GM10266 (cell line): ENCODE measurements at regions not wholly inside any gene's neighbourhood (a gene's known extent, or its start where the extent isn't known, plus 50 kb on each side); places are given as distances from the start of the nearest gene placed in this dataset.

Source experiments
- DNase-seq: peaks from one replicate; pipeline ENCODE4 v3.0.0; 2012; ENCODE audit errors: extremely low spot score
- CTCF ChIP-seq: IDR thresholded peaks from 2 replicates; pipeline ENCODE4 v1.5.1; 2012; ENCODE audit warnings: mild to moderate bottlenecking, low read depth; ENCODE audit not compliant: control insufficient read depth, insufficient read depth; ENCODE audit errors: missing control alignments

GRCh38 chr3:3745693-3746092, 53.5 kb upstream of the LRRN1 start:
- DNase-seq: no peak
- no peak for TF ChIP-seq CTCF

DNA sequence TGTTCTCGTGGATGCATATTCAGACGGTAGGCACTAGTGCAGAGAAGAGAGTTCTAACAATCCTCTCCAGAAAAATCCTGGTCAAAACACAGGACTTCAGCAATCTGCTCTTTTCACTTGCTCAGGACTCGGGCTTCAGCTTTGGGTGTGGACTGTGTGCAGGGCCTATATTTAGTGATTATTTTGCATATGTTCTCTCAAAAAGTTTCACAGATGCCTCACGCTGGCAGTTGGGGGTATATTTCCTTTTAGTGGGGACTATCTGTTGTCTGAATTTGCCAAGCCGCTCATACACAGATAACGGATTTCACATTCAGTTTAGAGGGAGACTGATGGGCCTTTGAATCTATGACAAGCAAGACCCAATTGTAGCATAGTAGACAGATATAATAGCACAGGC, 54.4 kb upstream of the LRRN1 start:
- TF ChIP-seq CTCF: no peak
- no peak for DNase-seq

GRCh38 chr3:3743754-3744153, 55.5 kb upstream of the LRRN1 start:
- no peak for TF ChIP-seq CTCF
- DNase-seq: no peak

DNA sequence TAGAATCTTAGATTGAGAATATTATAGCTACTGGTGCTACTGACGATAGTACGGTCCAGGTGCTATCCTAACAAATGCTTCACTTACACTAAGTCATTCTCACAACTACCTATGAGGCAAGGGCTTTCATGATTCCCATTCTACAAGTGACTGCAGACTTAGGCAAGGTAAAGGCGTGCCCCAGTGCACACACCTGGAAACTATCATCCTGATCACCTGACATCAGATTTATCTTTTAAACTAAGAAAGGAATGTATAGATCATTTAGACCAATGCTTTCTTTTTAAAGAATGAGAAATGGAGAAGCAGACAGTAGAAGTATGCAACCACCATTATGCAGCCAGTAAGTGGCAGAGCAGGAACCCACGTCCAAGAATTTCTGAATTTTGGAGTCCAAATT, 59.2 kb upstream of the LRRN1 start:
- DNase-seq: no peak
- no peak for TF ChIP-seq CTCF

DNA sequence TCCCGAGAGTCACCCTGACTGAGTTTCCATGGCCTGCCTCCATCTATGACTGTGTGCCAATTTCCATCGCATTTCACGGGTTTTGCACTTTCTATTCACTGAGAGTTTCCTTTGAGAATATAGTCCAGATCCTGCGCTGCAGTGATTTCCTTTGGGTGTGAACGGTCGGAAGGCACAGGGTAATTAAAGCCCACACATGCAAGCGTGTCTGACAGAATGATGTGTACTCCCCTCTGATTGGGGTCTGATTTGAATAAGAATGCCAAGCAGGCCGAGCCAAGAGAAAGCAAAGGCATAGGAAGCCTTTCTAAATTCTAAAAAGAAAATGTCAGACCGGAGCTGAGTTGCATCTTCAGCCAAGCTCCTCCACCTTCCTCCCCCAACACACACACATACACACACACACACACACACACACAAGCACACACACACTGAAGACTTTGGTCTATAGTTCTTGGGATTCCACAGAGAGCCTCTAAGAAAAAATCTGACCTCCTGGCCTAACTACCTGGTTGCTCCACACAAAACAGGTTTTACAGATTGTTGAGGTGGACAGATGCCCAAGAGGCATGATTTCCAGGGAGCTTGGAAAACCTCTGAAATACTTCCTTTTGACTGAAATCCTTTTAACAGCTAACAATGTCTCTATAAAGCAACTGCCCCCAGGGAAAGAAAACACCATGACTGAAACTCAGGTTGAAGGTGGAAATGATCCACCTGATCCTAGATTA, 59.7 kb upstream of the LRRN1 start:
- no peak for TF ChIP-seq CTCF
- no peak for DNase-seq

DNA sequence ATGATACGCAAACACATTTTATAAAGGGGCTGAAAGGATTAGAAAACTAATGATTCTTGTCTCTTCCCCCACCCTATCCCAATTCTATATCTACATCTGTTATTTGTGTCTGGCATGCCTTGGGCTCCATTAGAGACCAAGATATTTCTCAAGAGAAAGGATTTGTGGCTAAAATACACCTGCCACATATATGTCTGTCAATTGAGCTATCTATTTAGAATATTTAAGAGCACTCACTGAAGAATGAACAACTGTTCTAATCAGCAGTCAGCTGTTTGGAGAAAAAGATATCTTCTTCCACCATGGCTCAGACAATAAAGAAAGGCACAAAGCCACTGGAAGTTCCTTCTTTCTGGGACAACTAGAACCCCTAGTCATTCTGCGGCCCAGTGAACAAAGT, 61.7 kb upstream of the LRRN1 start:
- TF ChIP-seq CTCF: no peak
- DNase-seq: no peak

DNA sequence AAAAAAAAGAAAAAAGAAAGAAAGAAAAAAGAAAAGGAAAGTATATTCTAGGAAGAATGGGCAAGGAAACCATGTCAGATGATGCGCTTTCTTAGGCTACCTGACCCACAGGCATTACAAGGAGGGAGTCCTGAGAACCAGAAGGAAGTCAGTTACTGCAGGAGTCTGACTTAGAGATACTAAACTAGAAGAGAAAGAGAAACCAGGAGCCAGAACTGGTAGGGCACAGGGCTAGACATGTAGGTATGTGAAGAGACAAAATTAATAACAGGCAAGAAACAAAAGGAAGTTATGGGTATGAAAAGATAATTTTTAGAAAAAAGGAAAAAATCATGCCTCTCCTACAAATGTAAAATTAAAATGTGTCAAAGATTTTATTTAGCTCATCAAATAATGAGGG, 63.3 kb upstream of the LRRN1 start:
- DNase-seq: no peak
- no peak for TF ChIP-seq CTCF
